ENCODE measurements at regions not wholly inside any gene's neighbourhood (a gene's known extent, or its start where the extent isn't known, plus 50 kb on each side); places are given as distances from the start of the nearest gene placed in this dataset.

DNA sequence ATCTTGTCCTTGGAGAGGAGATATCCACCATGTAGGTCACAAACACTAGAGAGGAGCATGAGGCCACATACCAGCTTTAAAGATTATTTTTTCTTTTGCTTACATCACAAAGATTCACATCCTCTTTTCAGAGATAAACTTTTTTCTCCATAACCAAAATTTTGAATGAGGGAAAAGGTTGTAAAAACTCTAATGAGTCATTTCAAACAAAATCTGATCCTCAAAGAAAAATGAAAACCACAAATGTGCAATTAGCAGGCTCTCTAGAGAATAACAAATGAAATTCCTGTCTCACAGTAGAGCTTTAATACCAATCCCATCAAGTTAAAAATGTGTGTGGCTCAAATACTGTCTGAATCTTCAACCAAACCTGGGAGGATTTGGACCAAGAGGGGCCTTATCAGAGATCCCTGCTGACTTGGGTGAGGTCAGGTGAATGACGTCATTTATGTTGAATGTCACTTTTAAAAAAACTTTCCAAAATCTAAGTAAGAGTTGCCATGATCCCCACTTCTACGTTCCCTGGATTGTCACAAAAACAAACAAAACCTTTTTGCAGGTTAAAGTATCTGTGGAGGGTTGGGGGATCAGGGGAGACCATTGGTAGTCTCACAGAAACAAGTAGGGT lies 261.5 kb upstream of the NPSR1 start:
- TF ChIP-seq, protein P1, sequence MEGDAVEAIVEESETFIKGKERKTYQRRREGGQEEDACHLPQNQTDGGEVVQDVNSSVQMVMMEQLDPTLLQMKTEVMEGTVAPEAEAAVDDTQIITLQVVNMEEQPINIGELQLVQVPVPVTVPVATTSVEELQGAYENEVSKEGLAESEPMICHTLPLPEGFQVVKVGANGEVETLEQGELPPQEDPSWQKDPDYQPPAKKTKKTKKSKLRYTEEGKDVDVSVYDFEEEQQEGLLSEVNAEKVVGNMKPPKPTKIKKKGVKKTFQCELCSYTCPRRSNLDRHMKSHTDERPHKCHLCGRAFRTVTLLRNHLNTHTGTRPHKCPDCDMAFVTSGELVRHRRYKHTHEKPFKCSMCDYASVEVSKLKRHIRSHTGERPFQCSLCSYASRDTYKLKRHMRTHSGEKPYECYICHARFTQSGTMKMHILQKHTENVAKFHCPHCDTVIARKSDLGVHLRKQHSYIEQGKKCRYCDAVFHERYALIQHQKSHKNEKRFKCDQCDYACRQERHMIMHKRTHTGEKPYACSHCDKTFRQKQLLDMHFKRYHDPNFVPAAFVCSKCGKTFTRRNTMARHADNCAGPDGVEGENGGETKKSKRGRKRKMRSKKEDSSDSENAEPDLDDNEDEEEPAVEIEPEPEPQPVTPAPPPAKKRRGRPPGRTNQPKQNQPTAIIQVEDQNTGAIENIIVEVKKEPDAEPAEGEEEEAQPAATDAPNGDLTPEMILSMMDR (IDR thresholded peaks at IDR 0.05; ENCODE audit: low read depth, low read length), result no peak
- no peak for TF ChIP-seq EZH2phosphoT487 (IDR thresholded peaks at IDR 0.05; ENCODE audit: low read depth)
